HG02610 (cell line): ENCODE measurements at regions not wholly inside any gene's neighbourhood (a gene's known extent, or its start where the extent isn't known, plus 50 kb on each side); places are given as distances from the start of the nearest gene placed in this dataset.
"Not testable (repeated sequence)": the region's sequence is repeated elsewhere in the genome, so short reads cannot be mapped to it uniquely, and the experiment has no call there.

Experiments used
- ATAC-seq: cut with Tn5 transposase; IDR thresholded peaks from one replicate; pipeline ENCODE4 v1.9.1; 2021; ENCODE audit warnings: mild to moderate bottlenecking, moderate library complexity; ENCODE audit not compliant: unreplicated experiment

GRCh38 chr3:10726787-10727186 is 89.2 kb upstream of the SLC6A11 start:
- no peak for ATAC-seq

- ATAC-seq = no peak
These were observed 86.6 kb upstream of the SLC6A11 start for GRCh38 chr3:10729439-10729838.

DNA sequence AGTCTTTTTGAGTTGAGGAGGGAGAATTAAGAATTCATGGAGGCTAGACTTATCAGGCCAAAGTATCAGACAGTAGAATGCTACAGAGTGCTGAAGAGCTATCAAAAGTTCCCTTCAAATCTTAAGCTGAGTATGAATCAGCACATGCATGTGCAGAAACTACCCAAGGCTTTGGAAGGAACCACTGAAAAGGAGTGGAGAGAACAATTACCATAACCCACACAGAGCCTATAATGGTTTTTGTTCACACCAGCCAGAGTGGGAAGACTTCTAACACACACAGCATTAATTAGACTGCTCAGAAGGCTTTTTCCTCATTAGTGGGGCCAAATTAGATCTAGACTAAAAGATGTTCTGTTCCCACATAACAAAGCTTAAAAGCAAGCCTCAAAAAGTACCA is 83.7 kb upstream of the SLC6A11 start:
- ATAC-seq = no peak

- no peak for ATAC-seq
These were observed 82.7 kb upstream of the SLC6A11 start for GRCh38 chr3:10733297-10733696.

DNA sequence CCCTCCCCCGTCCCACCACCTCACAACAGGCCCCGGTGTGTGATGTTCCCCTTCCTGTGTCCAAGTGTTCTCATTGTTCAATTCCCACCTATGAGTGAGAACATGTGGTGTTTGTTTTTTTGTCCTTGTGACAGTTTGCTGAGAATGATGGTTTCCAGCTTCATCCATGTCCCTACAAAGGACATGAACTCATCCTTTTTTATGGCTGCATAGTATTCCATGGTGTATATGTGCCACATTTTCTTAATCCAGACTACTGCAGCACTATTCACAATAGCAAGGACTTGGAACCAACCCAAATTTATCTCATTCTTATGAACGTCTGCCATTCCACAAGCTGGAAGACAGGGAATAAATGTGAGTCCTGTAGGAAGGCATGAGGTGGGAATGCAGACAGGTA is 79.6 kb upstream of the SLC6A11 start:
- ATAC-seq = not testable (repeated sequence)

GRCh38 chr3:10737785-10738184 is 78.2 kb upstream of the SLC6A11 start:
- ATAC-seq = no peak

DNA sequence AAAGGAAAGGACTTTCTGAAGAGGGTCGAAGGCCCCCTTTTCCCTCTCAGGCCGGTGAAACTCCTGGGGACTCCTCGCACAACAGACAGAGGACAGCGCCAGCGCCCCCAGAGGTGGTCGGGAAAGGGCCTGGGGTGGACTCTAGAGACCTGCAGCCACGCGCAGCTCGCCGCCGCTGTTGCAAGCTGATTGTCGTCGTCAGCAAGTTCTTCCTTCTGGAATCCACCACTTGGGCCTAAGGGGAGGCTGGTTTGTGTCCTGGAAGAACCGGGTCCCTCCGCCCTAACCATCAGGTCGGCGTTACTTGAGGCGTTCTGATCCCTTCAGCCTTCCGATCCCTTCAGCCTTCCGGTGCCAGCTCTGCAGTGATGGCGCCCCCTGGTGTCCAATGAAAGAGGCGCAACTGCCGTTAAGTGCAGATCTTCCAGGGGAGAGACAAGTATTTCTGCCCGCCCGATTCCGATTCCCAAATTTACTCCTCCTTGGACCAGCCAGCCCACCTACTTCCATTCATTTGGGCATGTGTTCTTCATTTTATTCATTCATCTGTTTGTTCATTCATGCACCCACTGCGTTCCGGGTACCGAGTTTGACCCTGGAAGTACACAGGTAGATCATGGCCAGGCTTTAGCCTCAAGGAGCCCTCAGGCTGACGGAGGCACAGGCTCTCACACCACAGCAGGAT is 77.2 kb upstream of the SLC6A11 start:
- ATAC-seq = no peak

DNA sequence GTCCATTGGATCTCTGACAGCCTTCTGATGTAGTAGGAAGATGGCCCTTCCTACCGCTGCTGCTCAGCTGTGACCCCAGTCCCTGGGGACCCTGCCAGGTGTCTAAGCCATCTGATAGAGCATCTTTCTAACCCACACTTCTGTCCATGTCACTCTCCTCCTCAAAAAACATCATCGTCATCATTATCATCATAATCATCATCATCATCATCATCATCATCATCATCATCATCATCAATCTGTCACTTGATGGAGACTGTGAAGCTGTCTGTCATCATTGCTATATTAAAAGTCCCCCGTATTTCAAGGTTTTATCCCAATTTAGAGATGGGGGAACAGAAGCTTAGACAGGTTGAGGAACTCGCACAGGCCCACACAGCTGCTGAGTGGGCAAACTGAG is 75.1 kb upstream of the SLC6A11 start:
- ATAC-seq = no peak

GRCh38 chr3:10741891-10742671 is 73.9 kb upstream of the SLC6A11 start:
- no peak for ATAC-seq

DNA sequence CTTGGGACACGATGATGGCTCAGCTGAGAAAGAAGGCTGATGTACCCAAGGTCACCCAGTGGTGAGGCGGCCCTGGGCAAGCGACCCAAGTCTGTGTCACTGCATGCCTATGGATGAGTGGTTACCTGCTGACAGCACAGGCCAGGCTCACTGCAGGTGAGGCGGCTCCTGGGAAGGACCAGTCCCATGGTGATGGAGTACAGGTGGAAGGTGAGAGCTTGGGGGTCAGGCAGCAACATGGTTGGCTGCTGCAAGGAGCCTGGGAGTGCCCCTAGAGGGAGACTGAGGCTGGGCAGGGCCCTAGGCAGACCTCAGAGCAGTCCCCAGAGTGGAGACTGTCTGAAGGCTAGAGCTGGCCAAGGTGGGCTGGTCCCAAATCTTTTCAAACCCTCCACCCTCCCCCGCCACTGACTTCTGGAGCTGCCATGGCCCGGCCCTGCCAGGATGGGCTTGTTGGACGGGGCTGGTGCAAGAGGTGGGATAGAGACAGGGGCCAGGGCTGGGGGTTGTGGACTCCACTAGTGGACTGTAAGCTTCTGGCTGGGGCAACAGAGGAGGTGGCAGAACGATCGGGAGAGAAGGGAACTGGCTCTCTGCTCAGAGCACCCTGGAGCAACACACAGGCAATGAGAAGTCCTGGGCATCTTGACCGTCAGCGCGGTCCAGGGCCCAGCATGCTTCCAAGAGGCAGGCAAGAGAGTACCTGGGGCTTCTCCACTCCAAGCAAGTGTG is 72.5 kb upstream of the SLC6A11 start:
- no peak for ATAC-seq

DNA sequence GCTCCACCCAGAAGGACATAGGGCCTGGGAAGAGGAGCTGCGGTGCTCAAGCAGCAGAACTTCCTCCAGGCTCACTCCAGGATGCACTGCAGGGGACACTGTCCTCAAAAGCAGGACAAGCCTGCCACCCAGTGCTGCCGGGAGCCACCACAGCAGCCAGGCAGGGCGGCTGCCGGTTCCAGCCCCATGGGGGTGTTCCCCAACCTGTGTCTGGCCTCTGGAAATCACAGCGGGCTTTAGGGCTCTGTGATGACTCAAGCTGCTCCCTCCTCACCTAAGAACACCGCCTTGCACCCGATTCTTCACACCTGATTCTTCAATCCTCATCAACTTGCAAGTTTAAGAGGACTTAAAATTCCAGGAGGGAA is 71.9 kb upstream of the SLC6A11 start:
- no peak for ATAC-seq

- ATAC-seq = no peak
These were observed 70.6 kb upstream of the SLC6A11 start for GRCh38 chr3:10745392-10745791.

DNA sequence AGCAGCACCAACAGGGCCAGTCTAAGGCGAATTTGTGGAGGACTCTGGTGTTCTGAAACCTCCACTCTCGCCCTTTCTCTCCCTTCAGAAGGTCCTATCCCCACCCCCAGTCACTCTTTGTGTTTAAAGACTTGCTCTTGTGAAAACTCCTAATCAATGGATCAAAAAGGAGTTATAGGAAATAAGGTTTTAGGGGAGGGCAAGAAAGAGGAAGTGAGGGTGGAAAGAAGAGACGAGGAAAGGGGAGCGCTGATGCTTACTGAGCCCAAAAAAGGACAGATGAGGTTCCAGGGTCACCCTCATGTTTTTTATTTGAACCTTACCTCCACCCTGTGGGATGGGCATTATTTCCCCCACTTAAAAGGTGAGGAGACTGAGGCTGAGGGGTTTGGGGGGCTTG is 70.0 kb upstream of the SLC6A11 start:
- ATAC-seq = no peak

DNA sequence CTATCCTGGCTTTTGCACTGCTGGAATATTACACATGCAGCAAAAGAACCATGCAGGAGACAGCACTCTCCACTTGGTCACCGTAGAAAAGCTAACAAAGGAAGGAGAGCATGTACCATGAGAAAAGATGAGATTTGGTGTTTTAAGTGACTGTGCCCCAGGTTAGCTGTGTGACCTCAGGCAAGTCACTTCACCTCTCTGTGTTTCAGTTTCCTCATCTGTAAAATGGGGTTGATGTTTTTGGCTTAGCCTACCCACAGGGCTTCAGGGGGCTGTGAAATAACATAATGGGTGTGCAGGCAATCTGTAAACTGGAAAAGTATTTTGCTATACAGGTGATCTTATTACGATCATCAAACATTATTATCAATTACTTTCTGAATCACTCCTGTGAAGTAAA is 69.3 kb upstream of the SLC6A11 start:
- no peak for ATAC-seq

DNA sequence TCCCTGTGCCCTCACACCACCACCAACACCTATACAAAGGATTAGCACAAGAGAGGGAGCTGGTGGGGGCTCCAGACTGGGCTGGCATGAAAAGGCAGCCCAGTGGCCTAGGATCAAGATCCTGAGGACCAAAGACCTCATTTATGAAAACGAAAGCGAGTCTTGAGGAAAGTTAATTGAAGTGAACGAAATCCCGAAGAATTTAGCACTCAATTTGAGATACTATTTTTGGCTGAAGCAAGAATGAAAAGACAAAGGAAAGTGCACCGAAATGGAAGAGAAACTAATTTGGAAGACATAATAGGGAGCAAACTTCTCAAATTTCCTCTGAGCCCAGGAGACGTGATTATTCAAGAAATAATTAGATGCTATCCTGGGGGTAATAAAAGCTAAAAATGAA is 68.7 kb upstream of the SLC6A11 start:
- ATAC-seq = no peak

DNA sequence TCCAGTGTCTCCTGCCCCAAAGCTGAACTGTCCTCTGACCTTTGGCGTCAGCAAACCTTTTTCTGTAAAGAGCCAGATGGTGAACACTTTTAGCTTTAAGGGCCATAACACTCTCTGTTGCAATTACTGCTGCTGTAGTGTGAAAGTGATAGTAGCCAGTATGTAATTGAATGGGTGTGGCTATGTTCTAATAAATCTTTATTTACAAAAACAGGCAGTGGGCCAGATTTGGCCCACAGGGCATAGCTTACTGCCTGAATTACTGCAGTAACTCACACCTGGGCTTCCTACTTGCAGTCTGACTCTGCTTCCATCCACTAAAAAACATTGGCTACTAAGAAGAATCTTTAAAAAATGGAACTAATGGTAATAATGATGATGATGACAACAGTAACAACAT is 68.0 kb upstream of the SLC6A11 start:
- ATAC-seq = no peak

DNA sequence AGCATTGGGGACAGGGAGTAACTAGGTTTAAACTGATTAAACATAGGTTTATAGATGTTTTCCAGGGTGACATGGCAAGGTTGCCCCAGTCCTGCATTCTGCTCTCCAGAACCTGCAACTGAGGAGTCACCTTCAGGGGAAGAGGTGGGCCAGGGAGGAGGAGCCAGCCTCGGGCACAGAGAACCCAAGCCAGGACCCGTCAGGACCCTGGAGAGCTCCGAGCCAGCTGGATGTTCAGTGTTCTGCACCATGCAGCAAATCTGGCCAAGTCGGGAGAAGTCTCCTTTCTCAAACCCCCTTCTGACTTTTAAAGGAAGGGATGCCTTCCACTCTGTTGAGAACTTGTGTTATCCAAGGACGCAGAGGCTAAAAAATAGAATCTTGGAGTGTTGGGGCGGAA is 62.1 kb upstream of the SLC6A11 start:
- no peak for ATAC-seq

DNA sequence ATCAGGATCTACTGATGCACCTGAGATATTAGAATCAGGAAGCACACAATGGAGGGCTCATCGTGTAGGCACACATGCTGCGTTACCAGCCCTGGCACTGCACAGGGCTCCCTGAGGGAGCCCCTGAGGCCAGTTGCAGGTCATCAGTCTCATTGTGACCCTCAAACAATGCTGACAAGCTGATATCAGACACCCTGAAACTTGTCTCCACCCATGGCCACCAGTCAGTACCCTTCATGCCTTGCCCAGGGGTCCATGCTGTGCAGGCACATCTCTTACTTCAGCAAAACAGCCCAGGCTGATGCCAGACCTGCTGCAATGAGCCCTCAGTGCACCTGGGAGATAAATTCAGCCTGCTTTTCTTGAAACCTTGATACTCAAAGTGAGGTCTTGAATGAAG is 59.5 kb upstream of the SLC6A11 start:
- ATAC-seq = no peak

DNA sequence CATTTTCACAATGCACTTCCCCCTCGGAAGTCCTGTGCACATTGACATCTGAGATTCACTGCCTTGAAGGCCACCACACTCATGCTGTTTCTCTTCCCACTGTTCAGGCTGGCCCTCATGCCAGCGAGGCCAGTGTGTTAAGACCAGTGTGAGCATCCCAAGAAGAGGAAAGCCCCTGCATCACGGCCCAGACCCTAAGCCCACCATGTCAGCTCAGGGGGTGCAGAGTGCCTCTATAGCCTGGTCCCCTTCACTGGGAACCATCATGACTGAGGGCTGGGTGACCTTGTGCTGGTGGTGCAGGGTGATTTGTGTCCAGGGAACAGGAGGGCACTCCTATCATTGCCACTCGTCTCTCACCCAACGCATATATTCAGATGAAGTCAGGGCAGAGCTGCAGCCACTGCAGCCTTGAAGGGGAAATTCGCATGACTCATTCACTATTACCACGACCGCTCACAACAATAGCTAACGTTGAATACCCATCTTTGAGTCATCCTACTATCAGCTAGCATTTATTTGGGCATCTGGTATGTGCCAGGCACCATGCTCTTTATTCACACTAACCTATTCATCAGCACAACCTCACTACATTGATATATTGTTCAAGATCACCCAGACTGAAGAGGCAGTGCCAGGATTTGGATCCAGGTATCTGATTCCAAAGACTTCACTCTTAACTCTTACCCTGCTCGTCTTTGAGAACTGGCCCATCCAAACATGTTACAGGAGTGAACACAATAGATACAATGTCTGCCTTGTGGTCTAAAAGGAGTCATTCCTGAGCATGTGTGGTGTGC is 58.8 kb upstream of the SLC6A11 start:
- no peak for ATAC-seq

- ATAC-seq = no peak
These were observed 58.3 kb upstream of the SLC6A11 start for GRCh38 chr3:10757821-10758130.

- peak; percentile 76 for ATAC-seq
These were observed 57.6 kb upstream of the SLC6A11 start for GRCh38 chr3:10758304-10759037.
